MCF 10A (cell line): ENCODE measurements at regions not wholly inside any gene's neighbourhood (a gene's known extent, or its start where the extent isn't known, plus 50 kb on each side); places are given as distances from the start of the nearest gene placed in this dataset.

Experiments used
- BruUV-seq: library from RNA; stranded (reverse); fragments of 400-500 nt; replicated peaks from 2 replicates; lab custom pipeline; 2021; lab: Mats Ljungman, UMichigan
- CTCF ChIA-PET: fragments of 300-600 bp; sonication (Branson Sonifier 250); formaldehyde crosslinking; extraction: SDS; loops from one replicate; lab custom pipeline; 2021; ENCODE audit warnings: antibody characterized with exemption, inconsistent platforms; lab: Yijun Ruan, JAX
- POLR2A ChIA-PET: fragments of 300-600, 350-650 bp; sonication (Branson Sonifier 250); formaldehyde crosslinking; extraction: SDS; loops from one replicate; lab custom pipeline; 2020; ENCODE audit warnings: antibody characterized with exemption, inconsistent platforms; lab: Yijun Ruan, JAX
- DNase-seq: peaks from one replicate; pipeline ENCODE4 v3.0.0-alpha.2; 2018; ENCODE audit not compliant: unreplicated experiment
- H3K27ac Mint-ChIP-seq: one replicate; pipeline ENCODE4 v1.8.0; 2022; ENCODE audit warnings: mild to moderate bottlenecking, low read depth, mixed read lengths; ENCODE audit not compliant: unreplicated experiment
- H3K27me3 Mint-ChIP-seq: one replicate; pipeline ENCODE4 v1.8.0; 2022; ENCODE audit warnings: mixed read lengths; ENCODE audit not compliant: insufficient read depth, unreplicated experiment
- H3K36me3 Mint-ChIP-seq: one replicate; pipeline ENCODE4 v1.8.0; 2022; ENCODE audit warnings: mild to moderate bottlenecking, moderate library complexity, mixed read lengths; ENCODE audit not compliant: insufficient read depth, unreplicated experiment
- H3K4me1 Mint-ChIP-seq: one replicate; pipeline ENCODE4 v1.8.0; 2022; ENCODE audit warnings: mixed read lengths; ENCODE audit not compliant: insufficient read depth, unreplicated experiment
- H3K4me3 Mint-ChIP-seq: one replicate; pipeline ENCODE4 v1.8.0; 2022; ENCODE audit warnings: mild to moderate bottlenecking, moderate library complexity, mixed read lengths; ENCODE audit not compliant: unreplicated experiment
- H3K9me3 Mint-ChIP-seq: one replicate; pipeline ENCODE4 v1.8.0; 2022; ENCODE audit warnings: mixed read lengths; ENCODE audit not compliant: unreplicated experiment
- intact Hi-C: fragments of 100-400 bp; cut with micrococcal nuclease; formaldehyde crosslinking; loops from 2 replicates; pipeline ENCODE4 v1.14.1; 2022
- TF ChIP-seq, protein P1 (sequence below): fragments of 200-600 bp; IDR thresholded peaks from one replicate; pipeline ENCODE4 v1.8.0; 2022; ENCODE audit warnings: antibody characterized with exemption, mild to moderate bottlenecking; ENCODE audit not compliant: unreplicated experiment

DNA sequence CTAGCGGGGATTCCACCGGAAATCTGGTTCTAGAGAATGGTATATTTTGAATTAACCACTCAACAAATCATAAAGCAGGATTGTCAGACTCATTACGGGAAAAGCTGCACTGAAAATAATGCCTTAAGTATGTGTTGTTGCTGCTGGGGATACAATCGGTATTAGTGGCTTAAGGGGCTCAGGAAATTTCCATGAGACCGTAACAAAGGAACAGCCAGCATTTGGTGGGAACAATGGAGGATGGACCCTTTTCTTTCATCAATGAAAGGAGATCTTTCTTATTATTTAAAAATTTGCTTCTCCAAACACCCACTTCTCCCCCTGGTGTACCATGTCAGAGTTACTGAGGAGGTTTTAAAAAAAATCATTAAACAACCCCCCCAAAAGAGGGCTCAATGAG, 342.6 kb upstream of the ZFHX3 start:
- Mint-ChIP-seq H3K9me3 (no peaks in the 10 kb centered on the region), H3K27me3 (peaks cover 35% of the 10 kb centered on the region), H3K4me3 (no peak overlapping the region), H3K36me3 (no peaks in the 10 kb centered on the region), H3K27ac (no peak overlapping the region), H3K4me1 (no peaks in the 10 kb centered on the region)
- POLR2A ChIA-PET = no interaction called here
- intact Hi-C loops = no loop called here
- DNase-seq = no peak
- no TSS peak for BruUV-seq
- TF ChIP-seq, protein P1, sequence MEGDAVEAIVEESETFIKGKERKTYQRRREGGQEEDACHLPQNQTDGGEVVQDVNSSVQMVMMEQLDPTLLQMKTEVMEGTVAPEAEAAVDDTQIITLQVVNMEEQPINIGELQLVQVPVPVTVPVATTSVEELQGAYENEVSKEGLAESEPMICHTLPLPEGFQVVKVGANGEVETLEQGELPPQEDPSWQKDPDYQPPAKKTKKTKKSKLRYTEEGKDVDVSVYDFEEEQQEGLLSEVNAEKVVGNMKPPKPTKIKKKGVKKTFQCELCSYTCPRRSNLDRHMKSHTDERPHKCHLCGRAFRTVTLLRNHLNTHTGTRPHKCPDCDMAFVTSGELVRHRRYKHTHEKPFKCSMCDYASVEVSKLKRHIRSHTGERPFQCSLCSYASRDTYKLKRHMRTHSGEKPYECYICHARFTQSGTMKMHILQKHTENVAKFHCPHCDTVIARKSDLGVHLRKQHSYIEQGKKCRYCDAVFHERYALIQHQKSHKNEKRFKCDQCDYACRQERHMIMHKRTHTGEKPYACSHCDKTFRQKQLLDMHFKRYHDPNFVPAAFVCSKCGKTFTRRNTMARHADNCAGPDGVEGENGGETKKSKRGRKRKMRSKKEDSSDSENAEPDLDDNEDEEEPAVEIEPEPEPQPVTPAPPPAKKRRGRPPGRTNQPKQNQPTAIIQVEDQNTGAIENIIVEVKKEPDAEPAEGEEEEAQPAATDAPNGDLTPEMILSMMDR = no peak
- CTCF ChIA-PET = interaction anchor here (0.6 to 0.7 kb wide), 3 partner anchors 98 to 605 kb away, joined by 3 to 5 read pairs (median 3); no protein-coding TSS in a partner anchor

DNA sequence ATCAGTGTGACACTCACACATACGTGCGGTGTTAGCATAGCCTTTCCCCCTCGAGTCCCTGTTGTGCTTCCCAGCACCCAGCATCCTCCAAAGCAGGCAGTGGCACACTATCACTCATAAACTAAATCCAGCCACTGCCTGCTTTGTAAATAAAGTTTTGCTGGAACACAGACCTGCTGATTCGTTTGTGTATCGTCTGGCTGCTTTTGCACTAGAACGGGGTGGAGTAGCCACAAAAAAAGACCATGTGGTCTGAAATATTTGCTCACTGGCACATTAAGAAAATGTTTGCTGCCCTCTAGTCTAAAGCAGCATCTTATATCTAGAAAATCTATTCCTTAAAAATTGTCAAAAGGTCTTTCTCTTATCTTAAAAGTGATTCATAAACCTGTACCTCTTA, 341.2 kb upstream of the ZFHX3 start:
- intact Hi-C loops = no loop called here
- ChIA-PET POLR2A (no interaction called here), CTCF (no interaction called here)
- BruUV-seq = no TSS peak
- TF ChIP-seq, protein P1 = no peak
- Mint-ChIP-seq H3K27me3 (peaks cover 43% of the 10 kb centered on the region), H3K27ac (no peak overlapping the region), H3K9me3 (no peaks in the 10 kb centered on the region), H3K36me3 (no peaks in the 10 kb centered on the region), H3K4me1 (no peaks in the 10 kb centered on the region), H3K4me3 (no peak overlapping the region)
- no peak for DNase-seq

DNA sequence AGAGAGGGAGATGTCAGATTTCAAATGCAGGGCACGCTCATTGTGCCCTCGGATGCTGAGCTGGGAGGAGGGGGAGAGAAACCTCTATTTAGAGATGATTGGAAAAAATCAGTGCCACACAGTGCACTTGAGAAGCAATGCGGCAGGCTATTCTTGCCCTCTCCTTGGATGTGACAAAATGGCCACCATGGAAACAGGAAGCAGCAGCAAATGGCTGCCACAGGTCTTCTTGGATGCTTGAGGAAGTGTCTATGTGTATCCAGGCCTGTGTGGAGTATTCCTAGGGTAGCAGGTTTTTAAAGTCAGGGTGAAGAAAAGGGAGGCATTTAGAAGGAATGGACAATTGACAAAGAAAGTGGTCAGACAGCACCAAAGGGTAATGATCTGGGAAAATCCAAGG, 340.1 kb upstream of the ZFHX3 start:
- H3K36me3 Mint-ChIP-seq = no peaks in the 10 kb centered on the region

DNA sequence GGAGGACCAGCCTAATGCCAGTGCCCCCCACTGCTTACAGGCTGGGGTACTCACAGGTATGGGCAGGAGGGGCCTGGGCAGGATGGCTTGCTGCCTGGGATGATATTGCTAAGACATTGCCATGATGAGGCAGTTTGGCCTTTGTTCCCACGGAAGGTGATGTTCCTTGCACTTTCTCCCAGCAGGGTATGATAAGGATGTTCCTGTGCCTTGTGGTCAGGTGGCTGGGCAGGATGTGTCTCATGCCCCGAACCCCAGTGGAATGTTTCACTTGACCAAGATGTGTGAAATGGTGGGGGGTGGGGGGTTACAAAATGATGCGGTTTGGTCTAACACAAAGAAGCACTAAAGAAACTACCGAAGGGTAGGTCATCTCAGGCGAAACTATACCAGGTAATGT, 337.8 kb upstream of the ZFHX3 start:
- Mint-ChIP-seq H3K4me3 (no peak overlapping the region), H3K9me3 (no peaks in the 10 kb centered on the region), H3K27me3 (peaks cover 43% of the 10 kb centered on the region), H3K4me1 (no peaks in the 10 kb centered on the region), H3K27ac (no peak overlapping the region), H3K36me3 (no peaks in the 10 kb centered on the region)
- no peak for DNase-seq
- intact Hi-C loops = no loop called here
- no TSS peak for BruUV-seq
- TF ChIP-seq, protein P1 = no peak
- CTCF ChIA-PET = no interaction called here
- POLR2A ChIA-PET = no interaction called here

More for the DNA sequence above, 340.1 kb upstream of the ZFHX3 start:
- BruUV-seq = no TSS peak
- Mint-ChIP-seq H3K4me3 (no peak overlapping the region), H3K27me3 (peaks cover 43% of the 10 kb centered on the region), H3K27ac (no peak overlapping the region), H3K9me3 (no peaks in the 10 kb centered on the region), H3K4me1 (no peaks in the 10 kb centered on the region)
- CTCF ChIA-PET = no interaction called here
- intact Hi-C loops = no loop called here
- no peak for DNase-seq
- TF ChIP-seq, protein P1 = no peak
- POLR2A ChIA-PET = no interaction called here
